Endothelial cell of umbilical vein (primary cell): ENCODE measurements at regions not wholly inside any gene's neighbourhood (a gene's known extent, or its start where the extent isn't known, plus 50 kb on each side); places are given as distances from the start of the nearest gene placed in this dataset.

Experiments used
- BruUV-seq: library from RNA; stranded (reverse); fragments of 400-500 nt; replicated peaks from 2 replicates; lab custom pipeline; 2021; lab: Mats Ljungman, UMichigan
- CTCF ChIA-PET: fragments of 300-600, 350-600 bp; sonication (Branson Sonifier 250); formaldehyde crosslinking; loops from one replicate; lab custom pipeline; 2021; ENCODE audit warnings: antibody characterized with exemption, inconsistent platforms; lab: Charles Lee
- POLR2A ChIA-PET: fragments of 300-600, 350-600 bp; sonication (Branson Sonifier 250); formaldehyde crosslinking; loops from one replicate; lab custom pipeline; 2021; ENCODE audit warnings: antibody characterized with exemption, inconsistent platforms; lab: Charles Lee
- DNase-seq: peaks from one replicate; pipeline ENCODE4 v3.0.0-alpha.2; 2011; ENCODE audit warnings: low read depth, low spot score
- FAIRE-seq: peaks from 2 replicates; lab custom pipeline; 2011; peaks lifted over from hg19 to GRCh38; lab: Jason Lieb, UNC
- H2AFZ ChIP-seq: 2 replicates; pipeline ENCODE4 v1.6.0; 2012; ENCODE audit warnings: low read depth, low read length, control low read depth, inconsistent platforms
- H3K27ac ChIP-seq: 2 replicates; pipeline ENCODE4 v1.5.1; 2011; ENCODE audit warnings: low read depth, mild to moderate bottlenecking, control low read depth, low read length, moderate library complexity; ENCODE audit not compliant: insufficient read depth
- H3K27me3 ChIP-seq, 2 experiments: 2 replicates each; pipeline versions ENCODE4 v1.6.0 to v1.6.1; 2011; ENCODE audit warnings: low read length in 2 of 2, mixed read lengths in 1 of 2; ENCODE audit not compliant: control insufficient read depth in 2 of 2, insufficient read depth in 2 of 2
- H3K36me3 ChIP-seq, 2 experiments: 2 replicates in 1 of 2; 3 replicates in 1 of 2; pipeline ENCODE4 v1.5.1; 2011; ENCODE audit warnings: low read length in 2 of 2, mild to moderate bottlenecking in 1 of 2, moderate library complexity in 1 of 2; ENCODE audit not compliant: control insufficient read depth in 2 of 2, insufficient read depth in 2 of 2; ENCODE audit errors: extremely low read depth in 1 of 2
- H3K4me1 ChIP-seq: 3 replicates; pipeline ENCODE4 v1.5.1; 2011; ENCODE audit warnings: mild to moderate bottlenecking, low read length; ENCODE audit not compliant: control insufficient read depth, insufficient read depth; ENCODE audit errors: extremely low read depth
- H3K4me2 ChIP-seq: 2 replicates; pipeline ENCODE4 v1.6.1; 2011; ENCODE audit warnings: low read length, control low read depth, mixed read lengths; ENCODE audit not compliant: insufficient read depth
- H3K4me3 ChIP-seq, 3 experiments: fragments of 200-600 bp in 1 of 3; sonication (generic), shearing (Covaris generic) in 1 of 3; replicated peaks in 1 of 3; 2 replicates each; pipeline ENCODE4 v1.5.1; 2011 to 2016; ENCODE audit warnings: control low read depth in 3 of 3, low read length in 3 of 3, mild to moderate bottlenecking in 2 of 3, inconsistent platforms in 1 of 3, low read depth in 1 of 3, moderate library complexity in 1 of 3; ENCODE audit not compliant: insufficient read depth in 1 of 3
- H3K79me2 ChIP-seq: 2 replicates; pipeline ENCODE4 v1.6.0; 2012; ENCODE audit warnings: low read length, inconsistent platforms; ENCODE audit not compliant: control insufficient read depth, insufficient read depth
- H3K9ac ChIP-seq: replicated peaks from 2 replicates; pipeline ENCODE3; 2011; ENCODE audit warnings: low read length, control low read depth; ENCODE audit not compliant: insufficient read depth; ENCODE audit errors: extremely low read depth
- H3K9me1 ChIP-seq: replicated peaks from 3 replicates; pipeline ENCODE4 v1.6.0; 2011; ENCODE audit warnings: mild to moderate bottlenecking, low read length; ENCODE audit not compliant: control insufficient read depth, insufficient read depth; ENCODE audit errors: extremely low read depth
- H3K9me3 ChIP-seq: replicated peaks from 2 replicates; pipeline ENCODE4 v1.5.1; 2012; ENCODE audit warnings: low read length, inconsistent platforms; ENCODE audit not compliant: control insufficient read depth, insufficient read depth
- H4K20me1 ChIP-seq: replicated peaks from 2 replicates; pipeline ENCODE3; 2011; ENCODE audit warnings: mild to moderate bottlenecking, low read length; ENCODE audit not compliant: control insufficient read depth, insufficient read depth; ENCODE audit errors: extremely low read depth
- CTCF ChIP-seq, 2 donors: IDR thresholded peaks; 1 replicate in 1 of 2; 2 replicates in 1 of 2; pipeline ENCODE4 v1.5.1; 2011; ENCODE audit warnings: low read length in 2 of 2, mild to moderate bottlenecking in 2 of 2, moderate library complexity in 2 of 2, control low read depth in 1 of 2, inconsistent platforms in 1 of 2, low read depth in 1 of 2; ENCODE audit not compliant: insufficient read depth in 1 of 2; ENCODE audit errors: extremely low read depth in 1 of 2
- EZH2 ChIP-seq: IDR thresholded peaks from 2 replicates; pipeline ENCODE4 v1.6.1; 2012; ENCODE audit warnings: borderline replicate concordance, low read depth, mild to moderate bottlenecking, moderate library complexity, low read length, inconsistent platforms; ENCODE audit not compliant: severe bottlenecking
- FOS ChIP-seq: IDR thresholded peaks from 2 replicates; pipeline ENCODE4 v1.6.1; 2011; ENCODE audit warnings: mild to moderate bottlenecking, low read length, moderate library complexity, borderline replicate concordance; ENCODE audit not compliant: insufficient read depth
- GATA2 ChIP-seq: IDR thresholded peaks from 2 replicates; pipeline ENCODE4 v1.7.0; 2011; ENCODE audit warnings: low read depth, mild to moderate bottlenecking, moderate library complexity, mixed read lengths, low read length; ENCODE audit not compliant: insufficient read length, insufficient read depth
- MAX ChIP-seq: IDR thresholded peaks from 2 replicates; pipeline ENCODE4 v1.6.1; 2011; ENCODE audit not compliant: insufficient read depth, insufficient read length
- POLR2A ChIP-seq: IDR thresholded peaks from 2 replicates; pipeline ENCODE4 v1.6.1; 2012; ENCODE audit warnings: low read depth, mild to moderate bottlenecking, control low read depth, low read length
- dilution Hi-C: fragments of 300-500 bp; cut with MboI; formaldehyde crosslinking; loops from one replicate; pipeline ENCODE4 v1.15.0; 2019; ENCODE audit warnings: low sequenced_read_pairs; ENCODE audit not compliant: extremely low pct_ligation_motif_present
- intact Hi-C: fragments of 100-400 bp; cut with micrococcal nuclease; formaldehyde crosslinking; loops from one replicate; pipeline ENCODE4 v1.10.0; 2022

DNA sequence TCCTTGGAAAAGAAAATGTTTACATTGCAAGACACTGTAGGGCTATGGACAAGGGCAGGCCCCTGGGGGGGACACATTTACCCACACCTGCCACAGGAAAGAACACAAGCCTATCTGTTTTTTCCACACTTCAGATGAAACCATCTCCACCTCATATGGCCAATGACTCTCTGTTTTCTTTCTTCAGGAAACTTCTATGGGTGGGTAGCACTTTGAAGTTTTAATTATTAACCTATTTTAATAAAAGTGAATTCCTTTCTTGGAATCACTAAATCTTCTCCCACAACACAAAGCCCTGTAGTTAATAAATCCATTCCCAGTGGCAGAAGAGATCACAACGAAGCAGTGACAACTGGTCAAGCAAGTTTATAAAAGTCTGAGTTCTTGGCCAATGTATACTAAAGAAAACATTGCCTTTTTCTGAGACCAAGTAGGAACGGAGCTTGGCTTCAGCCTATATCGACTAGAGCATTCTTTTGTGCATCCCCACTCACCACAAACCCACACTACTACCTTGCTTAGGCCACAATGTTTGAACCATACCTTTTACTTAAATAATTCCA is 125.1 kb upstream of the CARMIL1 start:
- Histone ChIP-seq H3K9me3 (no peaks in the 10 kb centered on the region), H3K4me1 (no peaks in the 10 kb centered on the region), H2AFZ (no peak overlapping the region), H3K9ac (no peak overlapping the region), H3K4me3 (no peak overlapping the region), H3K79me2 (no peaks in the 10 kb centered on the region), H3K27ac (no peak overlapping the region), H3K36me3 (no peaks in the 10 kb centered on the region), H3K9me1 (no peaks in the 10 kb centered on the region), H4K20me1 (no peaks in the 10 kb centered on the region), H3K27me3 (no peaks in the 10 kb centered on the region), H3K4me2 (no peak overlapping the region)
- POLR2A ChIA-PET = no interaction called here
- no peak for FAIRE-seq
- CTCF ChIA-PET = no interaction called here
- no peak for TF ChIP-seq MAX
- TF ChIP-seq EZH2 = no peak
- TF ChIP-seq POLR2A = no peak
- no peak for TF ChIP-seq FOS
- no peak for TF ChIP-seq GATA2
- no peak for TF ChIP-seq CTCF (IDR thresholded peaks at IDR 0.05; ENCODE audit: extremely low read depth in 1 of 2, insufficient read depth in 1 of 2, low read depth in 1 of 2, low read length in 2 of 2)
- dilution Hi-C loops = no loop called here
- DNase-seq = no peak
- no TSS peak for BruUV-seq
- intact Hi-C loops = no loop called here
